Trophoblast cell (in vitro differentiated cells and primary cell): ENCODE measurements at regions not wholly inside any gene's neighbourhood (a gene's known extent, or its start where the extent isn't known, plus 50 kb on each side); places are given as distances from the start of the nearest gene placed in this dataset.
"Not testable (repeated sequence)": the region's sequence is repeated elsewhere in the genome, so short reads cannot be mapped to it uniquely, and the experiment has no call there.

ENCODE experiments used
- DNase-seq, 2 donors: peaks; one replicate each; pipeline ENCODE4 v3.0.0-alpha.2; 2016
- H2AFZ ChIP-seq: 2 replicates; pipeline ENCODE4 v1.6.1; 2013; ENCODE audit warnings: low read length, moderate library complexity, mild to moderate bottlenecking; ENCODE audit not compliant: insufficient read depth, poor library complexity
- H2AK5ac ChIP-seq: 2 replicates; pipeline ENCODE4 v1.6.1; 2013; ENCODE audit warnings: mild to moderate bottlenecking, low read length
- H2BK120ac ChIP-seq: 2 replicates; pipeline ENCODE4 v1.6.1; 2013; ENCODE audit warnings: low read length, mild to moderate bottlenecking, moderate library complexity; ENCODE audit not compliant: insufficient read depth, poor library complexity
- H2BK12ac ChIP-seq: 2 replicates; pipeline ENCODE4 v1.6.1; 2013; ENCODE audit warnings: mild to moderate bottlenecking, low read length, moderate library complexity
- H2BK5ac ChIP-seq: 2 replicates; pipeline ENCODE4 v1.6.1; 2013; ENCODE audit warnings: low read length, low read depth, moderate library complexity, mild to moderate bottlenecking; ENCODE audit not compliant: poor library complexity
- H3K14ac ChIP-seq: 2 replicates; pipeline ENCODE4 v1.6.1; 2013; ENCODE audit warnings: mild to moderate bottlenecking, low read length
- H3K18ac ChIP-seq: 2 replicates; pipeline ENCODE4 v1.6.1; 2013; ENCODE audit warnings: mild to moderate bottlenecking, low read length
- H3K23ac ChIP-seq: 2 replicates; pipeline ENCODE4 v1.6.1; 2013; ENCODE audit warnings: low read length
- H3K27ac ChIP-seq: 2 replicates; pipeline ENCODE4 v1.5.1; 2013; ENCODE audit warnings: low read depth, mild to moderate bottlenecking, inconsistent platforms, low read length, moderate library complexity
- H3K27me3 ChIP-seq: 2 replicates; pipeline ENCODE4 v1.6.1; 2013; ENCODE audit warnings: inconsistent platforms, mild to moderate bottlenecking, low read length, moderate library complexity; ENCODE audit not compliant: insufficient read depth
- H3K36me3 ChIP-seq, 2 experiments: 1 replicate in 1 of 2; 2 replicates in 1 of 2; pipeline ENCODE4 v1.6.1; 2013; ENCODE audit warnings: low read length in 2 of 2, mild to moderate bottlenecking in 2 of 2, moderate library complexity in 1 of 2; ENCODE audit not compliant: insufficient read depth in 2 of 2, control insufficient read depth in 1 of 2
- H3K4ac ChIP-seq: 2 replicates; pipeline ENCODE4 v1.6.1; 2013; ENCODE audit warnings: low read depth, mild to moderate bottlenecking, low read length, moderate library complexity
- H3K4me1 ChIP-seq, 2 experiments: 1 replicate in 1 of 2; 2 replicates in 1 of 2; pipeline ENCODE4 v1.6.1; 2013; ENCODE audit warnings: low read length in 2 of 2, mild to moderate bottlenecking in 2 of 2, moderate library complexity in 1 of 2; ENCODE audit not compliant: insufficient read depth in 2 of 2, control insufficient read depth in 1 of 2
- H3K4me2 ChIP-seq: 2 replicates; pipeline ENCODE4 v1.6.1; 2013; ENCODE audit warnings: inconsistent platforms, mild to moderate bottlenecking, low read length, moderate library complexity
- H3K4me3 ChIP-seq: 2 replicates; pipeline ENCODE4 v1.5.1; 2013; ENCODE audit warnings: mild to moderate bottlenecking, low read depth, low read length, inconsistent platforms
- H3K79me1 ChIP-seq: one replicate; pipeline ENCODE4 v1.6.1; 2013; ENCODE audit warnings: low read length
- H3K79me2 ChIP-seq: 2 replicates; pipeline ENCODE4 v1.6.1; 2013; ENCODE audit warnings: low read length, mild to moderate bottlenecking; ENCODE audit not compliant: control insufficient read depth, insufficient read depth, poor library complexity
- H3K9ac ChIP-seq: 2 replicates; pipeline ENCODE4 v1.6.1; 2013; ENCODE audit warnings: mild to moderate bottlenecking, low read length
- H3K9me3 ChIP-seq: 2 replicates; pipeline ENCODE4 v1.6.1; 2013; ENCODE audit warnings: low read depth, mild to moderate bottlenecking, control low read depth, inconsistent platforms, low read length; ENCODE audit not compliant: insufficient read depth
- H4K12ac ChIP-seq: 2 replicates; pipeline ENCODE4 v1.6.1; 2013; ENCODE audit warnings: low read depth, mild to moderate bottlenecking, low read length, moderate library complexity
- H4K8ac ChIP-seq: 2 replicates; pipeline ENCODE4 v1.6.1; 2013; ENCODE audit warnings: low read depth, mild to moderate bottlenecking, low read length, moderate library complexity
- H4K91ac ChIP-seq: one replicate; pipeline ENCODE4 v1.6.1; 2013; ENCODE audit warnings: low read depth, mild to moderate bottlenecking, low read length, moderate library complexity
- WGBS: extraction: QIAGEN DNeasy Blood & Tissue Kit; methylation state at CpG from one replicate; pipeline ENCODE4 v1.1.7; 2013; ENCODE audit warnings: missing lambda C conversion rate; ENCODE audit not compliant: insufficient read length, insufficient coverage; ENCODE audit errors: extremely low coverage; 5-methylcytosine and 5-hydroxymethylcytosine counted together

DNA sequence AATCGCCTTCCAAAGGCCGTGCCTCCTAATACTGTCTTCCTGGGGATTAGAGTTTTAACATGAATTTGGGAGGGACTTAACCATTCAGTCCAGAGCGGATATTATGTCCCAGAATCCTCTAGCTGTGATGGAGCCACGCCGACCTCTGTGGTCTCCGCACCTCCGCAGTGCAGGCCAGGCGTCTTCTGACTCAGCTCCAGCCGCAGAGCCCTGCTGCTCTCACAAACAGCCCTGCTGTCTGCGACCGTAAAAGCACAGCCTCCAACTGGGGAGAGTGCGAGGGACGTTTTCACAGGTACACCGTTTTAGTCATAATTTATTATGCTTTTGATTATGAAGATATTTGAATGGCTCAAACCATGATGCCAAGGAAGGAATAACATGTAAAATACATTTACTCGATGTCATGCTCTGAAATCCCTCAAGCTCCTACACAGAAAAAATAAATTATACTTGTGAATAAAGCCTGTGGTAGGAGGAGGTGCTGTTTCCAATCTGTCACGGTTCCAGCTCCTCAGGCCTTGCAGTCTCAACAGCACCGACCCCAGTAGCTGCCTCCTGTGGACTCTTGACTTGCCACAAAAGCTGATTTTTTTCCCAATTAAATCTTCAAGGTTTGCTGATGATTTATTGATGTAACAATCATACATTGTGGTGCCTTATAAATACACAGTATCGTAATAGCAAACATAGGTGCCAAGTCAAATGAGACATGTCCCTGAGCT lies 353.6 kb upstream of the FRG1 start:
- H3K9ac ChIP-seq, H2BK120ac ChIP-seq, H3K18ac ChIP-seq, H2AFZ ChIP-seq, H3K27me3 ChIP-seq, H3K36me3 ChIP-seq, H3K79me2 ChIP-seq, H4K12ac ChIP-seq, H3K4me1 ChIP-seq, H3K9me3 ChIP-seq, H4K91ac ChIP-seq, H2BK12ac ChIP-seq, DNase-seq, H3K79me1 ChIP-seq, H3K23ac ChIP-seq, H3K4me3 ChIP-seq, H3K14ac ChIP-seq, H2BK5ac ChIP-seq, H2AK5ac ChIP-seq, H4K8ac ChIP-seq, H3K4ac ChIP-seq, H3K27ac ChIP-seq, H3K4me2 ChIP-seq: not testable (repeated sequence)
- no CpG with 5 or more reads among the region's 18 CpGs for WGBS

- not testable (repeated sequence) for H3K36me3 ChIP-seq, H2BK12ac ChIP-seq
- WGBS: no CpG with 5 or more reads among the region's 12 CpGs
These were observed 351.5 kb upstream of the FRG1 start for GRCh38 chr4:189589201-189589600.

DNA sequence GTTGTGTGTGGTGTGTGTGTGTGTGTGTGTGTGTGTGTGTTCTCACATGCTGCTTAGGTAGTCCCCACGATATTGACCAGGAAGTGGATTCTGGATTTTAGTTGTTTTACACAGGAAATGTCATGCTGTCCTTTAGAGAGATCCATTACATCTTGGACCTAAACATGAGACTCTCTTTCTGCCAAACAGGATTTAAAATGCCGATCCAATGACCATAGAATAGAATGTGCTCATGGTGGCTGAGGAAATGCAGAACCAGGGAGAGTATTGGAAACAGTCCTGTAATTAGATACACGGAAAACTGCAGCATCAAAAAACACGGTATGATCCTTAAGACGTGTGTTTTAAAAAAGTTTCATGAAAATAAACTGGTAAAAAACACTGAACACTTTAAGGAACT lies 347.8 kb upstream of the FRG1 start:
- Histone ChIP-seq H4K91ac (no peak overlapping the region), H4K12ac (no peak overlapping the region), H2AK5ac (no peak overlapping the region), H3K27ac (no peak overlapping the region), H3K4me2 (no peak overlapping the region), H2BK12ac (no peak overlapping the region), H3K23ac (no peak overlapping the region), H4K8ac (no peak overlapping the region), H3K36me3 (no peaks in the 10 kb centered on the region), H3K9me3 (no peaks in the 10 kb centered on the region), H3K79me2 (no peaks in the 10 kb centered on the region), H3K14ac (no peak overlapping the region), H2BK5ac (no peak overlapping the region), H3K4me1 (no peaks in the 10 kb centered on the region), H3K79me1 (no peaks in the 10 kb centered on the region), H3K18ac (no peak overlapping the region), H3K27me3 (no peaks in the 10 kb centered on the region), H3K4me3 (no peak overlapping the region), H2BK120ac (no peak overlapping the region), H3K4ac (no peak overlapping the region), H2AFZ (no peak overlapping the region), H3K9ac (no peak overlapping the region)
- DNase-seq: no peak
- no CpG with 5 or more reads among the region's 5 CpGs for WGBS

More at GRCh38 chr4:189589201-189589600, 351.5 kb upstream of the FRG1 start:
- not testable (repeated sequence) for H3K27ac ChIP-seq, H2BK120ac ChIP-seq, H3K4me3 ChIP-seq, H3K9me3 ChIP-seq, H3K9ac ChIP-seq, DNase-seq, H3K23ac ChIP-seq, H3K14ac ChIP-seq, H3K27me3 ChIP-seq, H4K91ac ChIP-seq, H4K8ac ChIP-seq, H3K4ac ChIP-seq, H3K4me2 ChIP-seq, H2AK5ac ChIP-seq, H3K79me2 ChIP-seq, H2BK5ac ChIP-seq, H2AFZ ChIP-seq, H4K12ac ChIP-seq, H3K18ac ChIP-seq, H3K4me1 ChIP-seq, H3K79me1 ChIP-seq

GRCh38 chr4:189597341-189597740 lies 343.3 kb upstream of the FRG1 start:
- Histone ChIP-seq H4K91ac (no peak overlapping the region), H3K4me1 (no peaks in the 10 kb centered on the region), H3K4ac (no peak overlapping the region), H3K4me3 (no peak overlapping the region), H3K14ac (no peak overlapping the region), H4K12ac (no peak overlapping the region), H2AK5ac (no peak overlapping the region), H3K79me1 (no peaks in the 10 kb centered on the region), H3K27ac (no peak overlapping the region), H3K79me2 (no peaks in the 10 kb centered on the region), H2BK120ac (no peak overlapping the region), H3K18ac (no peak overlapping the region), H3K4me2 (no peak overlapping the region), H3K9ac (no peak overlapping the region), H4K8ac (no peak overlapping the region), H3K23ac (no peak overlapping the region), H2BK12ac (no peak overlapping the region), H3K36me3 (no peaks in the 10 kb centered on the region), H3K27me3 (no peaks in the 10 kb centered on the region), H2BK5ac (no peak overlapping the region), H3K9me3 (peaks cover 10% of the 10 kb centered on the region), H2AFZ (no peak overlapping the region)
- WGBS: no CpG with 5 or more reads among the region's 8 CpGs
- peak in 1 of 2 donors; percentile 12 for DNase-seq
